HL-60 (cell line): ENCODE measurements at regions not wholly inside any gene's neighbourhood (a gene's known extent, or its start where the extent isn't known, plus 50 kb on each side); places are given as distances from the start of the nearest gene placed in this dataset.

Experiments
- DNase-seq, 2 experiments: peaks; one replicate each; pipeline ENCODE4 v3.0.0-alpha.2; 2010 to 2020; ENCODE audit warnings: low read depth in 1 of 2, low spot score in 1 of 2
- H3K27ac ChIP-seq: fragments of 250-450 bp; sonication (Bioruptor Pico); replicated peaks from 2 replicates; pipeline ENCODE4 v1.5.1; 2020; ENCODE audit warnings: mild to moderate bottlenecking, moderate library complexity
- H3K27me3 ChIP-seq: fragments of 250-450 bp; sonication (Bioruptor Pico); 2 replicates; pipeline ENCODE4 v1.5.1; 2021; ENCODE audit warnings: mild to moderate bottlenecking, moderate library complexity; ENCODE audit not compliant: insufficient read depth, poor library complexity, severe bottlenecking
- H3K4me3 ChIP-seq: replicated peaks from 2 replicates; pipeline ENCODE4 v1.5.1; 2011; ENCODE audit warnings: mild to moderate bottlenecking, control low read depth, low read length; ENCODE audit not compliant: insufficient read depth
- GABPA ChIP-seq: IDR thresholded peaks from 2 replicates; pipeline ENCODE4 v1.6.1; 2012; ENCODE audit warnings: low read depth
- POLR2AphosphoS5 ChIP-seq: IDR thresholded peaks from 2 replicates; pipeline ENCODE4 v1.6.1; 2012; ENCODE audit warnings: low read depth
- SPI1 ChIP-seq: IDR thresholded peaks from 2 replicates; pipeline ENCODE4 v1.6.1; 2012; ENCODE audit warnings: low read depth, mild to moderate bottlenecking, borderline replicate concordance
- TF ChIP-seq, protein P1 (sequence below): IDR thresholded peaks from one replicate; pipeline ENCODE4 v1.5.1; 2011; ENCODE audit warnings: low read length, control low read depth, inconsistent platforms; ENCODE audit not compliant: insufficient read depth
- TF ChIP-seq, protein P2 (sequence below): IDR thresholded peaks from 2 replicates; pipeline ENCODE4 v1.6.1; 2012; ENCODE audit warnings: low read depth; ENCODE audit not compliant: insufficient replicate concordance

DNA sequence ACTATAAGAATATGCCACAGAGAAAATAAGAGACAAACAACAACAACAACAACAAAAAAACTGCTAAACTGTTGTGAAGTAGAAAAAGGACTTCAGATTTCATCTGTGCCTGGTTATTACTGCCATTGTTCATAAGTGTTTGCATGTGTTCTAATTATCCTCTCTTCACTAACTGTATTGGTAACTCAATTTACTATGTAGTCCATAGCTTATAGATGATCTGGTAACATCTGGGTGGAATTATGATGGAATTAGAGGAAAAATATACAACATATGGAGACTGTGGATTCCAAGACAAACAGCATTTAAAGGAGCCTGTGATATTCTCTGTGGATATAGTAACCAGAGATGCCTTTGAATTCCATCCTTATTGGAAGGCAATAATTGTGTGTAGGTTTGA lies 1891.5 kb upstream of the PIK3C3 start:
- Histone ChIP-seq H3K27ac (no peak overlapping the region), H3K4me3 (no peak overlapping the region), H3K27me3 (no peaks in the 10 kb centered on the region)
- TF ChIP-seq GABPA: no peak
- TF ChIP-seq, protein P1, sequence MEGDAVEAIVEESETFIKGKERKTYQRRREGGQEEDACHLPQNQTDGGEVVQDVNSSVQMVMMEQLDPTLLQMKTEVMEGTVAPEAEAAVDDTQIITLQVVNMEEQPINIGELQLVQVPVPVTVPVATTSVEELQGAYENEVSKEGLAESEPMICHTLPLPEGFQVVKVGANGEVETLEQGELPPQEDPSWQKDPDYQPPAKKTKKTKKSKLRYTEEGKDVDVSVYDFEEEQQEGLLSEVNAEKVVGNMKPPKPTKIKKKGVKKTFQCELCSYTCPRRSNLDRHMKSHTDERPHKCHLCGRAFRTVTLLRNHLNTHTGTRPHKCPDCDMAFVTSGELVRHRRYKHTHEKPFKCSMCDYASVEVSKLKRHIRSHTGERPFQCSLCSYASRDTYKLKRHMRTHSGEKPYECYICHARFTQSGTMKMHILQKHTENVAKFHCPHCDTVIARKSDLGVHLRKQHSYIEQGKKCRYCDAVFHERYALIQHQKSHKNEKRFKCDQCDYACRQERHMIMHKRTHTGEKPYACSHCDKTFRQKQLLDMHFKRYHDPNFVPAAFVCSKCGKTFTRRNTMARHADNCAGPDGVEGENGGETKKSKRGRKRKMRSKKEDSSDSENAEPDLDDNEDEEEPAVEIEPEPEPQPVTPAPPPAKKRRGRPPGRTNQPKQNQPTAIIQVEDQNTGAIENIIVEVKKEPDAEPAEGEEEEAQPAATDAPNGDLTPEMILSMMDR: no peak
- no peak for TF ChIP-seq SPI1
- TF ChIP-seq, protein P2, sequence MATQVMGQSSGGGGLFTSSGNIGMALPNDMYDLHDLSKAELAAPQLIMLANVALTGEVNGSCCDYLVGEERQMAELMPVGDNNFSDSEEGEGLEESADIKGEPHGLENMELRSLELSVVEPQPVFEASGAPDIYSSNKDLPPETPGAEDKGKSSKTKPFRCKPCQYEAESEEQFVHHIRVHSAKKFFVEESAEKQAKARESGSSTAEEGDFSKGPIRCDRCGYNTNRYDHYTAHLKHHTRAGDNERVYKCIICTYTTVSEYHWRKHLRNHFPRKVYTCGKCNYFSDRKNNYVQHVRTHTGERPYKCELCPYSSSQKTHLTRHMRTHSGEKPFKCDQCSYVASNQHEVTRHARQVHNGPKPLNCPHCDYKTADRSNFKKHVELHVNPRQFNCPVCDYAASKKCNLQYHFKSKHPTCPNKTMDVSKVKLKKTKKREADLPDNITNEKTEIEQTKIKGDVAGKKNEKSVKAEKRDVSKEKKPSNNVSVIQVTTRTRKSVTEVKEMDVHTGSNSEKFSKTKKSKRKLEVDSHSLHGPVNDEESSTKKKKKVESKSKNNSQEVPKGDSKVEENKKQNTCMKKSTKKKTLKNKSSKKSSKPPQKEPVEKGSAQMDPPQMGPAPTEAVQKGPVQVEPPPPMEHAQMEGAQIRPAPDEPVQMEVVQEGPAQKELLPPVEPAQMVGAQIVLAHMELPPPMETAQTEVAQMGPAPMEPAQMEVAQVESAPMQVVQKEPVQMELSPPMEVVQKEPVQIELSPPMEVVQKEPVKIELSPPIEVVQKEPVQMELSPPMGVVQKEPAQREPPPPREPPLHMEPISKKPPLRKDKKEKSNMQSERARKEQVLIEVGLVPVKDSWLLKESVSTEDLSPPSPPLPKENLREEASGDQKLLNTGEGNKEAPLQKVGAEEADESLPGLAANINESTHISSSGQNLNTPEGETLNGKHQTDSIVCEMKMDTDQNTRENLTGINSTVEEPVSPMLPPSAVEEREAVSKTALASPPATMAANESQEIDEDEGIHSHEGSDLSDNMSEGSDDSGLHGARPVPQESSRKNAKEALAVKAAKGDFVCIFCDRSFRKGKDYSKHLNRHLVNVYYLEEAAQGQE: no peak
- TF ChIP-seq POLR2AphosphoS5: no peak
- DNase-seq: no peak

DNA sequence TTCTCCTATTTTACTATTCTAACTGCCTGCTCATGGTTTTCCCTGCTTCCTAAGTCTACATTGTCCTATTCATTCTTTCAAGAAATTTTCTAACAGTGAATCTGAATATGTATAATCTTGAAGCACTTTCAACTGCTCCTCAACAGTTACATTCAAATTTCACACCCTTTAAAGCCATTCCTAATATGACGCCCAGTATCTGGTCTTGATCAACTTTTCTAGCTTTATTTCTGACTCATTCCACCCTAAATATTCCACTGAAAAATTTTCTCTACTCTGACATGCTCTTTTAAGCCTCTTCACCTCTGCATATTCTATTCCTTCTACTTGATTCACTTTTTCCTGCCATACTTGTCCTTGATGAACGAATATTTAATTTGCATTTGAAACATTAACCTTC lies 1893.9 kb upstream of the PIK3C3 start:
- Histone ChIP-seq H3K27me3 (no peaks in the 10 kb centered on the region), H3K27ac (no peak overlapping the region), H3K4me3 (no peak overlapping the region)
- no peak for DNase-seq
- TF ChIP-seq POLR2AphosphoS5 (no peak), GABPA (no peak)
- TF ChIP-seq, protein P1: no peak

DNA sequence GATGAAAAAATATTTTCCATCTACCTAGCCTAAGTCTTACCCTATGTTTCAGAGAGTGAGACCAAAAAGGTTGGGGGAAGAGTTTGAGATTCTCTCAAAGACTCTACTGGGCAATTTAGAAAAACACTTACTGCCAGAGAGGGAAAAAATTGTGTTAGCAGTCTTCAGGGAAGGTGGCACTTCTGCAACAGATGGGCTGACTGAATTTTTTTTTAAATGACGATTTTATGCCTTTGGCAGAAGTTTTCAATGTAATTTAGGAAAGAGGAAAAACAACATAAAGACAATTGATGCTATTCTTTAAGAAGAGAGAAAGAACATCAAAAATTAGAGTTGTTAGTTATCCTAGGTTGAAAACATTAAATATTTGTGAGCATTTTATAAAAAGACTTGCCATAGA lies 1894.5 kb upstream of the PIK3C3 start:
- H3K4me3 ChIP-seq: no peak overlapping the region
- H3K27me3 ChIP-seq: no peaks in the 10 kb centered on the region
- H3K27ac ChIP-seq: no peak overlapping the region
- TF ChIP-seq SPI1 (no peak), GABPA (no peak), POLR2AphosphoS5 (no peak)
- TF ChIP-seq, protein P1: no peak
- DNase-seq: no peak

DNA sequence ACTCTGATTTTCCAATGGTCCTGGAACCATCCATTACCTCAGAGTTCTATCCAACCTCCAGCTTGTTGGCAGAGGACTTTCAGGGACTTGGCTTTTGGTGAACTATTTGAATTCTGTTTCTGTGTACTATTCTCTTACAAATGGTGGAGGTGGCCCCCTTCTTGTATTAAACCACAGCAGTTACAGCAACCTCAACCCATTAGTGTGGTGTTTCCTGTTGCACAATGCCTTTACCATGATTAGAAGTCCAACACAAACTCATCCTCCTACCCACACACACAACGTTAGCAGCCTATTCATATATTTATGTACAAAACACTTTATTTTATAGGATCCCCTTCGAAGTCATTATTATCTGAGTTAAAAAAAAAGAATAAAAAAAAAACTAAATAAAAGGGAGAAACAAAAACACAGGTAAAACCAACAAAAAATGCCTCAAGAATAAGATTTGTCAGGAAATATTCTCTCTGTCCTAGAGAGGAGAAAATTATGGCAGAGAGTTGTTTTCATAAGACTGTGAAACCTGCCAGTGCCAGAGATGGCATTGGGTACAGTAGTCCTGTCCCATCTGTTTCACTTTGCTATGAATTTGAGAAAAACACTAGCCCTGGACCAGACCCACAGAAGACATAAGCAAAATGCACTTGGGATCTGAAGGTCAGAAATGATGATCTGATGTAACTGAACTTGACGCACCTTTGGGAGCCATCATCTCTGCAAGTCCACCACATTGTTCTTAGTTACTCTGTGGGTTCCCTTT lies 1896.0 kb upstream of the PIK3C3 start:
- no peak for DNase-seq
- TF ChIP-seq SPI1: no peak
- Histone ChIP-seq H3K27ac (no peak overlapping the region), H3K4me3 (no peak overlapping the region), H3K27me3 (no peaks in the 10 kb centered on the region)

DNA sequence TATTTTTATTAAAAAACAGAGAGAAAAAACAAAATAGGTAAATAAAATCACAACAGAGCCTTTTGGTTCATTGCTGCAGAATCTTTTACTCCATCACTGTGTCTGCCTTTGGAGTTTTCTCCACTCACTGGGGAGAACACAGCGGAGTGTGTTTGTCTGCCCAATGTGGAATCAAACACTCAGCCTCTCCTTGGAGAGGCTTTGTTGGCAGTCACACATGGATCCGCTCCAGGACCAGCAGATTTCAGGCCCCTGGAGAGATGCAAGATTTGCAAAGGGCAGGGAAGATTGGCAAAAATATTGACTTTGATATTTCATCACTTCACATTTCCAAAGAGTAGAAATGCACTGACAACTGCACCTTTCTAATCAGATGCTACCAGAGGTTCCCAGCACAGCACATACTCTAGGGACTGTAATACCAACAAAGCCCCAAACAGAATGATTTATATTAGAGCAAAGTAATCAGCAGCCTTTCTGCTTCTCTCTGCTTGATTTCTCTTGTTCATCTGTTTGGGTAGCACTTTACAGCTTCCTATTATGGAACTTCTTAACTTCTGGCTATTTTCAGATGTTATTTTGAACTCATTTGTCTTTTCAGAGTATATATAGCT lies 1898.8 kb upstream of the PIK3C3 start:
- Histone ChIP-seq H3K27ac (no peak overlapping the region), H3K27me3 (no peaks in the 10 kb centered on the region), H3K4me3 (no peak overlapping the region)
- TF ChIP-seq GABPA (no peak), POLR2AphosphoS5 (no peak)
- TF ChIP-seq, protein P1: no peak
- TF ChIP-seq, protein P2: no peak
- DNase-seq: no peak
